PFSK-1 (cell line): ENCODE measurements at regions not wholly inside any gene's neighbourhood (a gene's known extent, or its start where the extent isn't known, plus 50 kb on each side); places are given as distances from the start of the nearest gene placed in this dataset.

Experiments used
- FOXP2 ChIP-seq: optimal IDR thresholded peaks from 2 replicates; pipeline ENCODE3; 2011; ENCODE audit warnings: borderline replicate concordance, control low read depth, inconsistent platforms; ENCODE audit not compliant: insufficient read depth; ENCODE audit errors: extremely low read length, extremely low read depth
- POLR2AphosphoS5 ChIP-seq: IDR thresholded peaks from 2 replicates; pipeline ENCODE4 v1.6.1; 2012; ENCODE audit warnings: low read depth, mild to moderate bottlenecking, control low read depth, low read length, moderate library complexity
- SIN3A ChIP-seq: IDR thresholded peaks from 2 replicates; pipeline ENCODE4 v1.6.1; 2012; ENCODE audit warnings: mild to moderate bottlenecking, low read length, moderate library complexity, borderline replicate concordance; ENCODE audit not compliant: insufficient read depth
- TAF1 ChIP-seq: IDR thresholded peaks from 2 replicates; pipeline ENCODE4 v1.6.1; 2012; ENCODE audit warnings: low read length, control low read depth, borderline replicate concordance; ENCODE audit not compliant: insufficient read depth
- TF ChIP-seq, protein P1 (sequence below), 2 experiments: IDR thresholded peaks; 2 replicates each; pipeline versions ENCODE4 v1.6.1 to v1.8.0; 2011 to 2012; ENCODE audit warnings: low read depth in 2 of 2, low read length in 2 of 2, control low read depth in 1 of 2, inconsistent platforms in 1 of 2, mild to moderate bottlenecking in 1 of 2, moderate library complexity in 1 of 2; ENCODE audit not compliant: insufficient read depth in 1 of 2

DNA sequence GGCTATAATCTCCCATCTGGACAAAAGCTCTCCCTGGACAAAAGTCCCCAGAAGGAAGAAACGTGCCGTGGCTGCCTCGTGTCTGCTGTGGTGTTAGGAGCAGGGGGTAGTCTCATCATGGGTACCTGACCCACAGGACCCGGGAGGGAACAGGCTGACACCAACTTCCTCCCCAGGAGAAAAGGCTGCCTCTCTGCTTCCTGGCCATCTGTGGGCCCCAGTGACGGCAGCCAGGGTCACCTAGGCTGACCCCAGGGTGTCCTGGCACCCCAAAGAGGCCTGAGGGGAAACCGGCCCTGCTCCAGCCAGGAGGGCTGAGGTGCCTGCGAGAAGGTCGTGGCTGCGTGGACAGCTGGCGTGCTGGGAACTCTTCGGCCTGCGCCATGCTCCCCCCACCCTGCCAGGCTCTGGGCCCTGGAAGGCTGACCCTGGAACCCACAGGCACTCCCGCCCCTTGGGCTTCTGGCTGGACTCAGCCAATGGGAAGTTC is 133.9 kb downstream of the RFLNA start:
- TF ChIP-seq, protein P1, sequence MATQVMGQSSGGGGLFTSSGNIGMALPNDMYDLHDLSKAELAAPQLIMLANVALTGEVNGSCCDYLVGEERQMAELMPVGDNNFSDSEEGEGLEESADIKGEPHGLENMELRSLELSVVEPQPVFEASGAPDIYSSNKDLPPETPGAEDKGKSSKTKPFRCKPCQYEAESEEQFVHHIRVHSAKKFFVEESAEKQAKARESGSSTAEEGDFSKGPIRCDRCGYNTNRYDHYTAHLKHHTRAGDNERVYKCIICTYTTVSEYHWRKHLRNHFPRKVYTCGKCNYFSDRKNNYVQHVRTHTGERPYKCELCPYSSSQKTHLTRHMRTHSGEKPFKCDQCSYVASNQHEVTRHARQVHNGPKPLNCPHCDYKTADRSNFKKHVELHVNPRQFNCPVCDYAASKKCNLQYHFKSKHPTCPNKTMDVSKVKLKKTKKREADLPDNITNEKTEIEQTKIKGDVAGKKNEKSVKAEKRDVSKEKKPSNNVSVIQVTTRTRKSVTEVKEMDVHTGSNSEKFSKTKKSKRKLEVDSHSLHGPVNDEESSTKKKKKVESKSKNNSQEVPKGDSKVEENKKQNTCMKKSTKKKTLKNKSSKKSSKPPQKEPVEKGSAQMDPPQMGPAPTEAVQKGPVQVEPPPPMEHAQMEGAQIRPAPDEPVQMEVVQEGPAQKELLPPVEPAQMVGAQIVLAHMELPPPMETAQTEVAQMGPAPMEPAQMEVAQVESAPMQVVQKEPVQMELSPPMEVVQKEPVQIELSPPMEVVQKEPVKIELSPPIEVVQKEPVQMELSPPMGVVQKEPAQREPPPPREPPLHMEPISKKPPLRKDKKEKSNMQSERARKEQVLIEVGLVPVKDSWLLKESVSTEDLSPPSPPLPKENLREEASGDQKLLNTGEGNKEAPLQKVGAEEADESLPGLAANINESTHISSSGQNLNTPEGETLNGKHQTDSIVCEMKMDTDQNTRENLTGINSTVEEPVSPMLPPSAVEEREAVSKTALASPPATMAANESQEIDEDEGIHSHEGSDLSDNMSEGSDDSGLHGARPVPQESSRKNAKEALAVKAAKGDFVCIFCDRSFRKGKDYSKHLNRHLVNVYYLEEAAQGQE (IDR thresholded peaks at IDR 0.05; ENCODE audit: insufficient read depth in 1 of 2, low read depth in 2 of 2, low read length in 2 of 2) = no peak
- TF ChIP-seq SIN3A (no peak), TAF1 (no peak), POLR2AphosphoS5 (no peak), FOXP2 (no peak)

DNA sequence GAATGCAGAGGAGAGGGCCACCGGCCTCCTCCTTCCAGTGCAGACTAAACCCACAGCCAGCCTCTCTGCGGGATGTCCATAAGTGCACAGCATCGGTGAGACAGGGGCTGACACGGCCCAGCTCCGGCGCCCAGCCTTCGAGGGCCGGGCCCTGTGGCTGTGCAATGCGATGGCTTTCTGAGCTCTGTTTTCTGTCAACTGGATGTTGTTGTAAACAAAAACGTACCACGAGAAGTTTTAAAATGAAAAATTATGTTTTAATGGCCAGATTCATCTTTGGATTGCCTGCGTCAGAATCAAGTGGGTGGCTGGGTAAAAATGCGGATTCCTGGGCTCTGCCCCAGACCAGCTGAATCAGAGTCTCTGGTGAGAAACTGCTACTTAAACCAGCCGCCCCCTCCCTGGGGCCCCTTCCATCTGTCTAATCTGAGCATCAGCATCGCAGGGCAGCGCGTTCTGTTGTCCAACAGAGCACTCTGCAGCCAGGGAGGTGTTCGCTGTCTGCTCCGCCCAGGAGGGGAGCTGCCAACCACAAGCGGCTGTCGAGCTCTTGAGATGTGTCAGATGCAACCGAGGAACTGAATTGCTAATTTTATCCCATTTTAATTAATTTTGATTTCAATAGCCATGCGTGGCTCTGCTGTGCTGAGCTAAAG is 133.4 kb downstream of the RFLNA start:
- TF ChIP-seq POLR2AphosphoS5 = no peak
- no peak for TF ChIP-seq SIN3A
- TF ChIP-seq TAF1 = no peak
- no peak for TF ChIP-seq FOXP2
- TF ChIP-seq, protein P1 (IDR thresholded peaks at IDR 0.05; ENCODE audit: insufficient read depth in 1 of 2, low read depth in 2 of 2, low read length in 2 of 2) = no peak

- TF ChIP-seq TAF1 = no peak
- TF ChIP-seq, protein P1 (IDR thresholded peaks at IDR 0.05; ENCODE audit: insufficient read depth in 1 of 2, low read depth in 2 of 2, low read length in 2 of 2) = no peak
- TF ChIP-seq FOXP2 = no peak
- no peak for TF ChIP-seq POLR2AphosphoS5
- TF ChIP-seq SIN3A = no peak
Observed at GRCh38 chr12:124426594-124427555, 132.0 kb downstream of the RFLNA start.

- no peak for TF ChIP-seq FOXP2
- TF ChIP-seq, protein P1 (IDR thresholded peaks at IDR 0.05; ENCODE audit: insufficient read depth in 1 of 2, low read depth in 2 of 2, low read length in 2 of 2) = no peak
- TF ChIP-seq POLR2AphosphoS5 = no peak
- TF ChIP-seq TAF1 = no peak
- no peak for TF ChIP-seq SIN3A
Observed at GRCh38 chr12:124425667-124426066, 130.8 kb downstream of the RFLNA start.
